ENCODE measurements at regions not wholly inside any gene's neighbourhood (a gene's known extent, or its start where the extent isn't known, plus 50 kb on each side); places are given as distances from the start of the nearest gene placed in this dataset.

DNA sequence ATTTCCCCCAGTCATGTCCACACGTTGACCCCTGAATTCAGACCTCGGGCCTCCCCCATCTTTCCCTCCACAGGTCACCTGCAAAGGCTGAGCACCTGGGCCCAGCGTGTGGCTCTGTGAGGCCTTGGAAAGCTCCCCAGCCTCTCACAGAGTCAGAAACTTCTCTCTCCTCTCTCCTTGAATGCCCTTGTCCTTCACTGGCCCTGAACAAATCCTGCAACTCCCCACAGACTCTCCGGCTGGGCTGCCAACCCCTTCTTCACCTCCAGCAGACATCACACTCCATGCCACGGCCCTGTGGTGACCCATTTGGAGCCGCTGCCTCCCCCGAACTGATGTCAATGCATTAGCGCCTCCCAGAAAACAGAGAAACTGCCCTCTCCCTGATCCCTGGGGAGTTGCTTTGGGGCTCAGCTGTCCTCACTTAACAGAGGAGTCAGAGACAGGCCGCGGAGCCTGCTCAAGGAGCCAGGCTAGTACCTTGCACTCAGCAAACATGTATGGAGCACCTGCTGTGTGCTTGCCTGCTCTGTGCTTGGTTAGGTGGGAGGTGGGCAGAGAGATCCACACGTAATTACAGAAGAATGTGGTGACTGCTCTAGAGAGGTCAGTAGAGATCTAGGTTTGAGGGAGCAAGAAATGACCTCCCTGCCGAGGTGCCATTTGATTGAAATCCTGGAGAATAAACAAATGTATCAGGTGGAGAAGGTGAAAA, 99.2 kb upstream of the PWP1 start:
- no peak for TF ChIP-seq EZH2 (IDR thresholded peaks at IDR 0.05; ENCODE audit: insufficient read depth, poor library complexity, severe bottlenecking)
- TF ChIP-seq EZH2phosphoT487 (IDR thresholded peaks at IDR 0.05; ENCODE audit: insufficient read depth, low read depth) = no peak

All from GM23248 (cell line).